Nephron (organoid): ENCODE measurements at regions not wholly inside any gene's neighbourhood (a gene's known extent, or its start where the extent isn't known, plus 50 kb on each side); places are given as distances from the start of the nearest gene placed in this dataset.

ENCODE experiments used
- H3K27ac Mint-ChIP-seq, 3 experiments: 2 replicates each; pipeline ENCODE4 v1.8.0; 2020; ENCODE audit warnings: mixed read lengths in 3 of 3, mild to moderate bottlenecking in 2 of 3, moderate library complexity in 1 of 3
- H3K27me3 Mint-ChIP-seq: 2 replicates; pipeline ENCODE4 v1.8.0; 2021; ENCODE audit warnings: low read depth, mild to moderate bottlenecking, moderate library complexity, mixed read lengths
- H3K36me3 Mint-ChIP-seq: 2 replicates; pipeline ENCODE4 v1.8.0; 2020; ENCODE audit warnings: low read depth, mixed read lengths
- H3K4me1 Mint-ChIP-seq: 2 replicates; pipeline ENCODE4 v1.8.0; 2020; ENCODE audit warnings: mixed read lengths
- H3K4me3 Mint-ChIP-seq, 3 experiments: 2 replicates each; pipeline ENCODE4 v1.8.0; 2020; ENCODE audit warnings: mild to moderate bottlenecking in 3 of 3, mixed read lengths in 3 of 3, moderate library complexity in 2 of 3
- H3K9me3 Mint-ChIP-seq: 2 replicates; pipeline ENCODE4 v1.8.0; 2020; ENCODE audit warnings: mixed read lengths
- TF ChIP-seq, protein P1 (sequence below), 3 experiments: fragments of 200-600 bp; sonication (generic); IDR thresholded peaks; one replicate each; pipeline ENCODE4 v1.5.0; 2021; ENCODE audit warnings: antibody characterized with exemption in 3 of 3; ENCODE audit not compliant: unreplicated experiment in 3 of 3

- Mint-ChIP-seq H3K27ac (no peak overlapping the region), H3K4me3 (no peak overlapping the region), H3K36me3 (no peaks in the 10 kb centered on the region), H3K4me1 (no peaks in the 10 kb centered on the region), H3K9me3 (no peaks in the 10 kb centered on the region), H3K27me3 (no peaks in the 10 kb centered on the region)
- TF ChIP-seq, protein P1, sequence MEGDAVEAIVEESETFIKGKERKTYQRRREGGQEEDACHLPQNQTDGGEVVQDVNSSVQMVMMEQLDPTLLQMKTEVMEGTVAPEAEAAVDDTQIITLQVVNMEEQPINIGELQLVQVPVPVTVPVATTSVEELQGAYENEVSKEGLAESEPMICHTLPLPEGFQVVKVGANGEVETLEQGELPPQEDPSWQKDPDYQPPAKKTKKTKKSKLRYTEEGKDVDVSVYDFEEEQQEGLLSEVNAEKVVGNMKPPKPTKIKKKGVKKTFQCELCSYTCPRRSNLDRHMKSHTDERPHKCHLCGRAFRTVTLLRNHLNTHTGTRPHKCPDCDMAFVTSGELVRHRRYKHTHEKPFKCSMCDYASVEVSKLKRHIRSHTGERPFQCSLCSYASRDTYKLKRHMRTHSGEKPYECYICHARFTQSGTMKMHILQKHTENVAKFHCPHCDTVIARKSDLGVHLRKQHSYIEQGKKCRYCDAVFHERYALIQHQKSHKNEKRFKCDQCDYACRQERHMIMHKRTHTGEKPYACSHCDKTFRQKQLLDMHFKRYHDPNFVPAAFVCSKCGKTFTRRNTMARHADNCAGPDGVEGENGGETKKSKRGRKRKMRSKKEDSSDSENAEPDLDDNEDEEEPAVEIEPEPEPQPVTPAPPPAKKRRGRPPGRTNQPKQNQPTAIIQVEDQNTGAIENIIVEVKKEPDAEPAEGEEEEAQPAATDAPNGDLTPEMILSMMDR (IDR thresholded peaks at IDR 0.05; ENCODE audit: unreplicated experiment in 3 of 3) = no peak
These were observed 67.0 kb downstream of the PTTG1 start for GRCh38 chr5:160488394-160489325.

DNA sequence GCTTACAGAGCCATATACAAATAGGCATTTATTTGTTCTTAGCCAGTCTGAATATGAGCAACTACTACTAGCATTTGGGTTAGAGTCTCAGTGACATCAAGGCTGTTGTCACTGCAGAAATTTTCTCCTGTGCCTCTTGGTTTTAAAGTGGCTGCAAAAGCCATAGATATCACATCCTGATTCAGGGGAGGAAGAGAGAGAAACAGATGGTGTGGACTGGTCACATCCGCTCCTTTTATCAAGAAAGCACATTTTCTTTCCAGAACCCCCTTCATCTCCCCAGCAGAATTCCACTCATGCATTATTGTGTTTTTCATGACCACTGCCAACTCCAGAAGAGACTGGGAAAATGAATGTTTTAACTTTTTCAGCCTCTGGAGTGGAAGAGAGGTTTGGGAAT, 69.8 kb downstream of the PTTG1 start:
- Mint-ChIP-seq H3K4me1 (no peaks in the 10 kb centered on the region), H3K27me3 (no peaks in the 10 kb centered on the region), H3K9me3 (no peaks in the 10 kb centered on the region), H3K36me3 (no peaks in the 10 kb centered on the region), H3K27ac (no peak overlapping the region), H3K4me3 (no peak overlapping the region)
- TF ChIP-seq, protein P1 (IDR thresholded peaks at IDR 0.05; ENCODE audit: unreplicated experiment in 3 of 3) = no peak

GRCh38 chr5:160492565-160492964, 70.9 kb downstream of the PTTG1 start:
- H3K4me3 Mint-ChIP-seq = no peak overlapping the region
- no peaks in the 10 kb centered on the region for H3K36me3 Mint-ChIP-seq
- H3K27ac Mint-ChIP-seq = no peak overlapping the region
- TF ChIP-seq, protein P1 (IDR thresholded peaks at IDR 0.05; ENCODE audit: unreplicated experiment in 3 of 3) = no peak
- no peaks in the 10 kb centered on the region for H3K4me1 Mint-ChIP-seq
- H3K9me3 Mint-ChIP-seq = no peaks in the 10 kb centered on the region
- no peaks in the 10 kb centered on the region for H3K27me3 Mint-ChIP-seq

DNA sequence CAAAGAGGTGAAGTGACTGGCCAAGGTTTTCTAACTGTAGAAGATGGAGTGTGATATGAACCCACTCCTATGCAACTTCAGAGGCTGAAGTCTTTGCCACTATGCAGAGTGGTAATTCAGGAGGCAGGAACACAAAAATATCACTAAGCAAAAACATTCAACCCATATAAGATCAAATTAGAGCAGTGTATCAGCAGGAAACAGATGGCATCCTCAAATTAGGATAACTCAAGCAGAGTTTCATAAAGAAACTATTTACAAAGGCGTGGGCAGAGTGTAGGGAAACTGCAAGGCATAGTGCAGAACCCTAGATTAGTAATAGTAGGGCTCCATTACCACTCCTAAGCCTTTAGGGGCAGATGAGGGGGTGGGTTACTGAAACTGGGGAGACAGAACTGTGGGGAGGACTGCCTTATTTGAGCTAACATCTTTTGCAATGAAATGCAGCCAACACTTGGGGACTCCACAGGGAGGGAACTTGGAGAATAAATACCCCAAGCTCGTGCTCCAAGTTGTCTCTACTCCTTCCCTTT, 72.2 kb downstream of the PTTG1 start:
- H3K27me3 Mint-ChIP-seq = no peaks in the 10 kb centered on the region
- no peaks in the 10 kb centered on the region for H3K4me1 Mint-ChIP-seq
- H3K36me3 Mint-ChIP-seq = no peaks in the 10 kb centered on the region
- no peaks in the 10 kb centered on the region for H3K9me3 Mint-ChIP-seq
- H3K4me3 Mint-ChIP-seq = no peak overlapping the region
- TF ChIP-seq, protein P1 (IDR thresholded peaks at IDR 0.05; ENCODE audit: unreplicated experiment in 3 of 3) = no peak
- H3K27ac Mint-ChIP-seq = no peak overlapping the region

DNA sequence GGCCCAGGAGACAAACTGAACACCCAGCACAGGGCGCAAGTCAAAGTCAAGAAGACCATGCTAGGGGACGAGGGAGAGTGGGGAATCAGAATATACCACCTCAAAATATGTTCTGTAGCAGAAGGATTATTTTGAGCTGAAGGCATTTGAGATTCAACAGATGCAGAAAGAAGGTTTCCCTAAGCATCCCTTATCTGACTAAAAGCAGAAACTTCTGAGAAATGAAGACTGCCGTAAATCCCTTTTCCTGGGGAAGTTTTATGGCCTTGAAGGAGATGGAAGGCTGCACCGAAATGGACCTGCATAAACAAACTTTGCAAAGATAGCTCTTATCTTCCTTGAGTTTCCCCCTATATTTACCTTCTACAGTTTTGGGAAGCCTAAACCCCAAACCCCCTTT, 72.8 kb downstream of the PTTG1 start:
- Mint-ChIP-seq H3K27ac (no peak overlapping the region), H3K36me3 (no peaks in the 10 kb centered on the region), H3K4me3 (no peak overlapping the region), H3K27me3 (no peaks in the 10 kb centered on the region), H3K9me3 (no peaks in the 10 kb centered on the region), H3K4me1 (no peaks in the 10 kb centered on the region)
- TF ChIP-seq, protein P1 (IDR thresholded peaks at IDR 0.05; ENCODE audit: unreplicated experiment in 3 of 3) = no peak
